Transverse colon (tissue), 3 donors: ENCODE measurements at regions not wholly inside any gene's neighbourhood (a gene's known extent, or its start where the extent isn't known, plus 50 kb on each side); places are given as distances from the start of the nearest gene placed in this dataset.

Source experiments
- POLR2A ChIP-seq: fragments of 450-650 bp; IDR thresholded peaks from one replicate; pipeline ENCODE4 v1.6.1; 2016; ENCODE audit warnings: antibody characterized with exemption, mild to moderate bottlenecking, moderate library complexity
- TF ChIP-seq, protein P1 (sequence below), 5 experiments: fragments of 200-600 bp in 3 of 5; fragments of 450-650 bp in 2 of 5; sonication (generic) in 3 of 5; IDR thresholded peaks; 1 replicate in 2 of 5; 2 replicates in 3 of 5; pipeline ENCODE4 v1.5.1; 2016 to 2017; ENCODE audit warnings: antibody characterized with exemption in 5 of 5, inconsistent platforms in 3 of 5, mild to moderate bottlenecking in 2 of 5, moderate library complexity in 1 of 5

DNA sequence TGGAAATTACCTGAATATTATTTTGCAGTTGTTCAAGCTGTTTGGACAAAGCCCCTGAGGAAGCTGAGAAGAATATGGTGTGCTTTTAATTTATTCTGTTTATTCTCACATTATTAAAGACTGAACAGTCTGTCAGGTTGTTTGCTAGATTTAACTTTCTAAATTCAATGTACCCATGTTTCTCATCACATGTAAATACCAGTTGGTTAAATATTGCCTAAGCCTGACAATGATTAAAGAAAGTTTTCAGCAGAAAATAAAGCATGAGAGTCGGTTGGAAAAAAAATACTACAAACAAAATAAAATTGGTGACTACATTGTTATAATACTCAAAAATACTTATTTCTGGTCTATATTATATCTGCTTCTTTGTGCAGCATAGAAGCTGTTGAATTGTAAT lies 1974.7 kb downstream of the ARAP2 start:
- TF ChIP-seq, protein P1, sequence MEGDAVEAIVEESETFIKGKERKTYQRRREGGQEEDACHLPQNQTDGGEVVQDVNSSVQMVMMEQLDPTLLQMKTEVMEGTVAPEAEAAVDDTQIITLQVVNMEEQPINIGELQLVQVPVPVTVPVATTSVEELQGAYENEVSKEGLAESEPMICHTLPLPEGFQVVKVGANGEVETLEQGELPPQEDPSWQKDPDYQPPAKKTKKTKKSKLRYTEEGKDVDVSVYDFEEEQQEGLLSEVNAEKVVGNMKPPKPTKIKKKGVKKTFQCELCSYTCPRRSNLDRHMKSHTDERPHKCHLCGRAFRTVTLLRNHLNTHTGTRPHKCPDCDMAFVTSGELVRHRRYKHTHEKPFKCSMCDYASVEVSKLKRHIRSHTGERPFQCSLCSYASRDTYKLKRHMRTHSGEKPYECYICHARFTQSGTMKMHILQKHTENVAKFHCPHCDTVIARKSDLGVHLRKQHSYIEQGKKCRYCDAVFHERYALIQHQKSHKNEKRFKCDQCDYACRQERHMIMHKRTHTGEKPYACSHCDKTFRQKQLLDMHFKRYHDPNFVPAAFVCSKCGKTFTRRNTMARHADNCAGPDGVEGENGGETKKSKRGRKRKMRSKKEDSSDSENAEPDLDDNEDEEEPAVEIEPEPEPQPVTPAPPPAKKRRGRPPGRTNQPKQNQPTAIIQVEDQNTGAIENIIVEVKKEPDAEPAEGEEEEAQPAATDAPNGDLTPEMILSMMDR (IDR thresholded peaks at IDR 0.05) = no peak
- no peak for TF ChIP-seq POLR2A
